ENCODE measurements at regions not wholly inside any gene's neighbourhood (a gene's known extent, or its start where the extent isn't known, plus 50 kb on each side); places are given as distances from the start of the nearest gene placed in this dataset.

- no peak for TF ChIP-seq CTCF (IDR thresholded peaks at IDR 0.05; ENCODE audit: insufficient read depth, low read length, poor library complexity, severe bottlenecking)
- no peak for TF ChIP-seq EZH2phosphoT487 (conservative IDR thresholded peaks at IDR 0.05; ENCODE audit: low read length)
- Histone ChIP-seq H3K27me3 (ENCODE audit: low read length) (no peaks in the 10 kb centered on the region), H3K9ac (ENCODE audit: low read length) (no peak overlapping the region), H3K4me3 (ENCODE audit: insufficient read depth, low read length, poor library complexity, severe bottlenecking) (no peak overlapping the region), H3K4me2 (ENCODE audit: low read depth, low read length, poor library complexity, severe bottlenecking) (no peak overlapping the region), H3K9me2 (replicated peaks; ENCODE audit: insufficient read depth, low read length) (no peaks in the 10 kb centered on the region), H2AFZ (ENCODE audit: low read depth, low read length, severe bottlenecking) (no peak overlapping the region), H3K79me2 (ENCODE audit: insufficient read depth, low read length) (no peaks in the 10 kb centered on the region), H3K9me3 (ENCODE audit: insufficient read depth, low read length) (no peaks in the 10 kb centered on the region), H3K27ac (ENCODE audit: low read depth, low read length) (no peak overlapping the region), H3K36me3 (ENCODE audit: low read length) (no peaks in the 10 kb centered on the region), H4K20me1 (ENCODE audit: low read depth, low read length) (no peaks in the 10 kb centered on the region), H3F3A (ENCODE audit: insufficient read depth) (no peaks in the 10 kb centered on the region)
These were observed 104.2 kb upstream of the PRR23E start for GRCh38 chr3:127088511-127089351.

GRCh38 chr3:127089486-127090145 lies 103.3 kb upstream of the PRR23E start:
- no peaks in the 10 kb centered on the region for H3K36me3 ChIP-seq (ENCODE audit: low read length)
- no peak overlapping the region for H3K4me2 ChIP-seq (ENCODE audit: low read depth, low read length, poor library complexity, severe bottlenecking)
- H3K27ac ChIP-seq (ENCODE audit: low read depth, low read length): no peak overlapping the region
- H3K9ac ChIP-seq (ENCODE audit: low read length): no peak overlapping the region
- H4K20me1 ChIP-seq (ENCODE audit: low read depth, low read length): no peaks in the 10 kb centered on the region
- no peaks in the 10 kb centered on the region for H3K27me3 ChIP-seq (ENCODE audit: low read length)
- H3K9me3 ChIP-seq (ENCODE audit: insufficient read depth, low read length): no peaks in the 10 kb centered on the region
- H3K79me2 ChIP-seq (ENCODE audit: insufficient read depth, low read length): no peaks in the 10 kb centered on the region
- H3F3A ChIP-seq (ENCODE audit: insufficient read depth): no peaks in the 10 kb centered on the region
- H2AFZ ChIP-seq (ENCODE audit: low read depth, low read length, severe bottlenecking): no peak overlapping the region
- TF ChIP-seq EZH2phosphoT487 (conservative IDR thresholded peaks at IDR 0.05; ENCODE audit: low read length) (no peak), CTCF (IDR thresholded peaks at IDR 0.05; ENCODE audit: insufficient read depth, low read length, poor library complexity, severe bottlenecking) (no peak)
- no peaks in the 10 kb centered on the region for H3K9me2 ChIP-seq (replicated peaks; ENCODE audit: insufficient read depth, low read length)
- H3K4me3 ChIP-seq (ENCODE audit: insufficient read depth, low read length, poor library complexity, severe bottlenecking): no peak overlapping the region

- H3K9me3 ChIP-seq (ENCODE audit: insufficient read depth, low read length): no peaks in the 10 kb centered on the region
- no peaks in the 10 kb centered on the region for H3K27me3 ChIP-seq (ENCODE audit: low read length)
- TF ChIP-seq EZH2phosphoT487 (conservative IDR thresholded peaks at IDR 0.05; ENCODE audit: low read length) (no peak), CTCF (IDR thresholded peaks at IDR 0.05; ENCODE audit: insufficient read depth, low read length, poor library complexity, severe bottlenecking) (no peak)
- H3K79me2 ChIP-seq (ENCODE audit: insufficient read depth, low read length): no peaks in the 10 kb centered on the region
- no peaks in the 10 kb centered on the region for H3K36me3 ChIP-seq (ENCODE audit: low read length)
- no peaks in the 10 kb centered on the region for H3K9me2 ChIP-seq (replicated peaks; ENCODE audit: insufficient read depth, low read length)
- no peak overlapping the region for H3K4me3 ChIP-seq (ENCODE audit: insufficient read depth, low read length, poor library complexity, severe bottlenecking)
- H3K4me2 ChIP-seq (ENCODE audit: low read depth, low read length, poor library complexity, severe bottlenecking): no peak overlapping the region
- H3K9ac ChIP-seq (ENCODE audit: low read length): no peak overlapping the region
- H4K20me1 ChIP-seq (ENCODE audit: low read depth, low read length): no peaks in the 10 kb centered on the region
- no peak overlapping the region for H3K27ac ChIP-seq (ENCODE audit: low read depth, low read length)
- H2AFZ ChIP-seq (ENCODE audit: low read depth, low read length, severe bottlenecking): no peak overlapping the region
- no peaks in the 10 kb centered on the region for H3F3A ChIP-seq (ENCODE audit: insufficient read depth)
These were observed 102.4 kb upstream of the PRR23E start for GRCh38 chr3:127090218-127091160.

All from SU-DHL-6 (cell line).